NCI-H446 treated with DMSO at 0.1 percent for 48 hours (cell line): ENCODE measurements at regions not wholly inside any gene's neighbourhood (a gene's known extent, or its start where the extent isn't known, plus 50 kb on each side); places are given as distances from the start of the nearest gene placed in this dataset.
"Not testable (repeated sequence)": the region's sequence is repeated elsewhere in the genome, so short reads cannot be mapped to it uniquely, and the experiment has no call there.

Source experiments
- DNase-seq: peaks from one replicate; lab custom pipeline; 2025; lab: John Stamatoyannopoulos, UW

DNA sequence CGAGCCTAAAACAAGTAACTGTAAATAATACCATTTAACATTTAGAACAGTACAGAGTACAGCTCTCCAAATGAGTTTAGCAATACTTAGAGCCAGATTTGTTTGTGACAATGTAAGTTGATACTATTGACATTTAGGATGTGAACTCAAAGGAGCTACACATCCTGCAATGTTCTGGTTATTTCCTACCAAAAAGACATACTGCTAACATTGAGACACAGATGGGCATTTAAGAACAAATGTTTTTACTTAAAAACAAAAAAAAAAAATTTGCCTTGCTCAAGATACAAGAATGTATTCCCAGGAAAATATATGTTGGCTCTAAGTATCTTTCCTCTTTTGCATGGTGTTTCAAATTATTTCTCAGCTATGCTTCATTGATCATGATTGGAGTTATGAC is 1464.8 kb upstream of the PRMT6 start:
- DNase-seq = no peak

DNA sequence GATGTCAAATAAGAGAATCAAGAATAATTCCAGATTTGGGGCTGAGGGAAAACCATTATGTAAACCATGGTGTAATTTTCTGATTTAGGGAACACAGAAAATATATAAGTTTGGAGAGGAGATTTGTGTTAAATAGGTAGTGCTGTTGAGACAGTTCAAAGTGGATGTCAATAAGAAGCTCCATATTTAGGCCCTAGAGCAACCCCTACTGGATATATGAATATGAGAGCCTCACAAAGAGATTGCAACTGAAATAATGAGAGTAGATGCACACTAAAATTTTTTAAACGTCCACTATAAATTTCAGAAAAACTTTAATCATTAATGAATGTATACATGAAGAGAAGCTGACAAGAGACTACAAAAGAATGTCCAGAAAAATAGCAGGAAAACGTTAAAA is 1447.8 kb upstream of the PRMT6 start:
- DNase-seq = peak; percentile 5

DNA sequence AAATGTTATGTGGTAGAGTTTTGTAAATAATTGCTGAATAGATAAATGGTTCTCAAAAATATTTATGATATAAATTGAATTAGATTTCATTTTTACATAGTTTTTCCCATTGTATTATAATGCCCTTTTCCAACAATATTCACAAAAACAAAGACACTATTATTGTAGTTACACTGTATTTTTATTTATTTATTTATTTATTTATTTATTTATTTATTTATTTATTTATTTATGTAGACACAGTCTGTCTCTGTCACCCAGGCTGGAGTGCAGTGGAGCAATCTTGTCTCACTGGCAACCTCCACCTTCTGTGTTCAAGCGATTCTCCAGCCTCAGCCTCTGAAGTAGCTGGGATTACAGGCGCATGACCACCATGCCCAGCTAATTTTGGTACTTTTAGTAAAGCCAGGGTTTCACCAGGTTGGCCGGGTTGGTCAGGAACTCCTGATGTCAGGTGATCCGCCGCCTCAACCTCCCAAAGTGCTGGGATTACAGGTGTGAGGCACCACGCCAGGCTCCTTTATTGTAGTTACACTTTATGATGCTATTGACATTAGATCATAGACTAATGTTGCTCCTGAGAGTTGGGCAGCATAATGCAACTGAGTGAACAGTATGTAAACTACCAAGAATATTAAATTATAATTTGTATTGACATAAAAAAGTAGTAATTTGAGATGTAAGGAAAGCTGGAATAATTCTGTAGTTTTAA is 1430.0 kb upstream of the PRMT6 start:
- DNase-seq = no peak

DNA sequence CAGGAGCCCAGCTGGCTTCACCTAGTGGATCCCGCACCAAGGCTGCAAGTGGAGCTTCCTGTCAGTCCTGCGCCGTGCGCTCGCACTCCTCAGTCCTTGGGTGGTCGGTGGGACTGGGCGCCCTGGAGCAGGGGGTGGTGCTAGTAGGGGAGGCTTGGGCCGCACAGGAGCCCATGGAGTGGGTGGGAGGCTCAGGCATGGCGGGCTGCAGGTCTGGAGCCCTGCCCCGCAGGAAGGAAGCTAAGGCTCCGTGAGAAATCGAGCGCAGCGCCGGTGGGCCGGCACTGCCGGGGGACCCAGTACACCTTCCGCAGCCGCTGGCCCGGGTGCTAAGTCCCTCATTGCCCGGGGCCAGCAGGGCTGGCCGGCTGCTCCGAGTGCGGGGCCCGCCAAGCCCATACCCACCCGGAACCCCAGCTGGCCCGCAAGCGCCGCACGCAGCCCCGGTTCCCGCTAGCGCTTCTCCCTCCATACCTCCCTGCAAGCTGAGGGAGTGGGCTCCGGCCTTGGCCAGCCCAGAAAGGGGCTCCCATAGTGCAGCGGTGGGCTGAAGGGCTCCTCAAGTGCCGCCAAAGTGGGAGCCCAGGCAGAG is 1425.2 kb upstream of the PRMT6 start:
- not testable (repeated sequence) for DNase-seq

DNA sequence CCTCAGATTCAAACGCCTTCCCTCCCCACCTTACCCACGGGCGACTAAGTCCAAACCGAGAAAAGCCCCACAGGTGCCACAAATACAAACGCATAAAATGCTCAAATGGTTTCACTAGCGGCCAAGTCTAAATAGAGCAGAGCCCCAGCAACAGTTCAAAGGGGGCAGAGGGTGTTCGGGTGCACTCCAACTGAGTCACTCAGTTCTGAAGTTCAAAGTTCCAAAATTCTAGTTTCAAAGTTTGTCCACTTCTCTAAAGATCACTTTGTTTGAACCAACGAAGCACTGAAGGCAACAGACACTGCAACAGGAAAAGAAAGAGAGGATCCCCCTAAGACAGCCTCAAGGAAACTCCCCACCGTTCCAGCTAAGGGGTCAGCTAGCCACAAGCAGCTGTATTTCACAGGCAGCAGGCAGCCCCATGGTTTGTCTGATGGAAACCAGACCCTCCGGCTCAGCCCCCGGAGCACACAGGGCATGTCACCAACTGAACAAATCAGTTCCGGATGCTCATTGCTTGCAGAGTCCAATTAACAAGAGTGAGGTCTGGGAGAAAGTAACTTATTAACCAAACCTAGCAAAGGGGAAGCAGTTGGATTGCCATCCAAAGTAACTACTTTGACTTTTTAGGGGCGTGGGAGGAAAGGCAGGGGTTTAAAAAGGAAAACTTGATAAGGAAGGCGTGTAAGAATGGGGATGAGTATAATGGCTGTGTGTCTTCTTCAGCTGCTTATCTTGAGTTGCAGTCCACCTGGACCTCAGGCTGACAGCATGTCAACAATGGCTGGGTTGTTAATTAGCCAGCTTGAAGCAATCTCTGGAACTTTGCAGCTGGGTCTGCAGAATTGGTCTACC is 1423.9 kb upstream of the PRMT6 start:
- DNase-seq = no peak

DNA sequence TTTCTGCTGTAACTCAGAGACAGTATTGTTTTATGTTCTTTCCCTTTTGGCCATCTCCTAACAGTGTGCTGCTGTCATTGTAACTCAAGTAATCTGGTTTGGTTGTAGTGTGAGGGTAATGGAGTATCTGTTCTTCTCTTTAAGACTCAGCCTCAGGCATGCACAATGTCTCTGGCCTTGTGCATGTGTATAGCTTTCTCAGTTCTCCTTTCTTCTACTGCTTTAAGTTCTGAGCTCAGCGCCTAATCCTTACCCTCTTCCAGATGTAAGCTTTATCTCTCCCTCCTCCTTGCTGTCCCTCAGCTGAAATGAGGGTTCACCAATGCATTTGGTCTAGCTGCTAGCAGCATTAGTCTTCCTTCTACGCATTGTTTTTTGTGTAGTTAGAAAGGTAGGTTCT is 1420.4 kb upstream of the PRMT6 start:
- DNase-seq = no peak

DNA sequence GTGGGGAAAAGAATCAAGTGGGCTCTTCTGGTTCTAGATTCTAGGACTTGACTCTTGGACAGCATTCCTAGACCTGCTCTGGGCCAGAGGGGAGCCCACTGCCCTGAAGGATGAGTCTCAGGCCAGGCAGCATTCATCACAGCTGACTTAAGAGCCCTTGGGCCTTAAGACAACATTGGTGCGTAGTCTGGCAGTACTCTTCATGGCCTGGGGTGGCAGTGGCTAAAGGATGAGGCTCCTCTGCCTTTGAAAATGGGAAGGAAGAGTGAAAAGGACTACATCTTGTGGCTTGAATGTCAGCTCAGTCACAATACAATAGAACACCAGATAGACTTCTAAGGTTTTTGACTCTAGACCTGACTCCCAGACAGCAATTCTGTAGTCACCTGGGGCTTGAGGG is 1415.1 kb upstream of the PRMT6 start:
- DNase-seq = no peak

DNA sequence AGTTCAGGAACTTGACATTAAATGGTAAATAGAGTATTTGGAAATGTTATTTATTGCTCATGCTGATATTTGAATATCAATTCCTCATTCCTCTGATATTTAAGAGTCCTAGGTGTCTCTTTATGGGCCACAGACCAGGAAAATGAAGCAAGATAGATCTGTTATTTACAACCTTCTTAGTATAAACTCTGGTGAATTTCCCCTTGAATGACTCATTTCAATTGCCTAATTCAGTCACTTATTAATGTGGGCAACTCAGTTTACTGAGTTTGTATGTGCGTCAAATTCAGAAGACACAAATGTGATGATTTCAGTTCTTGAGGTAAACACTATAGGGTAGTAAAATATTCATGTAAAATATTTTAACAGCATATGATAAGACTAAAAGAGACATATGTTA is 1404.4 kb upstream of the PRMT6 start:
- DNase-seq = no peak

DNA sequence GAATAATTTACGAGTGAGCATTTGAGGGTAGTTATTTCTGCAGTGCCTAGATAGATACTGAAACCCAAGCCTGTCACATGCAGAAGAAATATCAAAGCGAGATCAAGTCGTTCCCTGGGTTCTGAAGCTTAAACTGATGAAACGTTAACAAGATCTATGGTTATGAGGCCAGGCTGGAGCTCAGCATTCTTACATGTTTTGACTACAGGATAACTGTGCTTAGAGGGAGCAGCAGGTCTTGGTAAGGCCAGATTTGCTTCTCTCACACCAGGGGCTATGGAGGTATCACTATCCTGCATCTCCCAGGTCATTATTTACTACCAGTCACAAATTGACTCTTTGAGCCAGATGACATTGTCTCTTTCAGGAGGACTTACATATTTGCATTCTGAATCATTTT is 1401.4 kb upstream of the PRMT6 start:
- DNase-seq = no peak

DNA sequence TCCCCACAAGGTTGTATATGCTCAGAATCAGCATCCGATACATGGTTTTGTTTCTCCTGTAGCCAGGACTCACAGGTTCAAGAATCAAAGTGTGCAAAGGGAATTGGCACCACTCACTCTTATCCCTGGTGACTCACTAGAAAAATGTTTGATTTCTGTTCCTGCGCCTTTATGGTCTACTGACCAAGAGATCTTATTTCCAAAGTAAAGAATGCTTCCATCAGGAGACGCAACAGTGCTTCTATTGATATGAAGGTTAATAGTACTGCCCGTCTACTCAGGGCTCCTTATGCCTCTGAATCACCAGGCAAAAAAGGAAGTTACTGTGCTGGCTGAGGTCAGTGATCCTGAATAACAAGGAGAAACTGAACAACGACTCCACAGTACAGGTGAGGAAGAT is 1392.0 kb upstream of the PRMT6 start:
- DNase-seq = peak; percentile 93

DNA sequence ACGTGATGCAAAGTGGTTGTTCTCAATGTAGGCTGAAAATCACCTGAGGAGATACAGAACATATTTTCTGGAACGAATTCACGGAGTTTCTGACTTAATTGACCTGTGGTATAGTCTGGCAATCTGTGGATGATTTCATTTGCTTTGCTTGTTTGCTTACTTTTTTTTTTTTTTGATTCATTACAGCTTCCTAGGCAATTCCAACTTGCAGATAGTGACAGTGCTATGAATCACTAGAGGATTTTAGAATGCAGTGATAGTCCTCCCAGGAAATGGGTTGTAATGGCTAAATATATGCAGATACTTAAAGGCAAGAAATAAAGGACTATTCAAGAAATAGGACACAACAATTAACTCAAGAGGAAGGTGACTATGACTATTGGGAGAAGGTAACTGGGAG is 1378.1 kb upstream of the PRMT6 start:
- no peak for DNase-seq

DNA sequence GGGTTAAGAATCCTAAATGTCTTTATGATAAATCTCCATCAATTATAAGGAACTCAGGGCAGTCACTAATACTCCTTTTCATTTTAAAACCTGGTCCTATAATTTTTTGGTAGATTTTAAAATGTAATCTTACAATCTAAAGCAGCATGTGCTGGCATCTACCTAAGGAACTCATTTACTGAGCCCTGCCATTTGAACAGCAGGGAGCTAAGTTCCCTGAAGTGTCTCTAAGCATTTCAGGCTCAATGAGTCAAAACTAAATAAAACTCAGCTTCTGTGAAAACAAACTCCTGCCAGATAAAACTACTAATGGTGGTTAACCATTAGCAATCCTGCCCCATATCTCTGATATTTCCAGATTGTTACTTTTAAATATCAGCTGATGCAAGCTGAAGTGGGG is 1371.8 kb upstream of the PRMT6 start:
- DNase-seq = peak; percentile 21

DNA sequence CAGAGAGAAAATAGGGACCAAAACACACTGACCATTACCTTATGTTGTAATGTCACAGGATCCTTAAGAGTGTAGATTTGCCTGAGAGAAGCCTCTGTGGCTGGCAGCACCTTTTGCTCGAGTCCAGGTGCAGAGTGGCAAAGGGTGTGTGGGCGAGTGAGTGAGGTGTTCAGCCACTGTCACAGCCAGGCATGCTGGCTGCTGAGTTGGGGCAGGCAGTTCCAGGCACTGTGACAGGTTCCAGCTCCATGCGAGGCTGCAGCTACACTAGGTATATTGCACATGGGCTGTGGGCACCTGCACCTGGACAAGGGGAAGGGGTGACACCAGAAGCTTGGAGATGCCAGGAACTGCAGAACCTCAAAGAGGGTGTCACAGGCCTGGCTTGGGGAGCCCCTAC is 1370.4 kb upstream of the PRMT6 start:
- no peak for DNase-seq

DNA sequence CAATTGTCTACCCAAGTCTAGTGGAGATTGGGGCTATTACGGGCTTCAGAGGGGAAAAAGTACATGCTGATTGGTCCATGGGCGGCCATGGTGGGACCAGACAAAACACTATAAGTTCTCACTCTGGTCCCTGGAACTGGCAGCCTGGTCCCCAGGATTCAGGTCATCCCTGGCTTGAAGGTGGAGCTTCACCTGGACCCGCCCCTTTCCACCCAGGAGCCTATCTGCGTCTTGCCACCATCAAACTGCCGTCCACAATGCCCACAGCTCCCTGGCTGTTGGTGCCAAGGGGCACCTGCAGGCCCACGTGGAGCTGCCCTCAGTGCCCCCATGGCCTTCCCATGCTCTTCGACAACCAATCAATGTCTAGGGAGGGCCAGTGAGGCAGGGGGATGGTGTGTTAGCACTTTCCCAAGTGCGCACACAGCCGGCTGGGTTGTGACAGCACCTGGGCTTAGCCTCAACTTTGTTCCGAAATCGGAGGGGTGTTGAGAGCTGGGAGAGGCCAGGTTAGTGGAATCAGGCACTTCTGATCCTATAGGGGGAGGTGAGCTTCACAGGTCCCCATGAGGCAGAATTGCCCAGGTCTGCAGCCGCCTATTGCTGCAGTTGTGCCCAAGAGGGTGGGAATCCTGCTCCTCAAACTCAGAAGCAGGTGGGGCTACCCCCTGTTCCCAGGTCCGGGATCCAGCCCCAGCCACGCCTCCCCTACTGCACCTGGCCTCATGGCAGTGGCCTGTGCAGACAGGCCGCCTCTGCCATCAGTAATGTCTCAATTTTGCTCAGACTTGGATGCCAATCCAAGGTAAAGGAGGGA is 1369.4 kb upstream of the PRMT6 start:
- no peak for DNase-seq

DNA sequence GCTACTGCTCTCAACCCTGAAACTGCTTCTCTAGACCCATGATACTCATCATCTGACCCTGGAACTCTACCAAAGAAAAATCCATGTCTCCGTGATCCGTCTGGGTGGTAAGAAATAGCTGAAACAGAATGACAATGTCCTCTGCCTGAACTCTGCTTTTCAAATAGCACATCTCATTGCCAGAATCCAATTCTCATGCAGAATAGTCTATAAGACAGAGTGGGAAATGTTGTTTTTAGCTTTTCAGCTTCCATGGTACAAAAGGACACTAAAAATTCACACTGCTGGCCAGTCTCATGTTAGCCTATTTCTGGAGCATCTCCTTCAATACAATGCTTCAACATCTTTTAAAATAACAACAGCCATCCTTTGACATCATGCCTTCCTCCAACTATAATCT is 1355.8 kb upstream of the PRMT6 start:
- DNase-seq = no peak

DNA sequence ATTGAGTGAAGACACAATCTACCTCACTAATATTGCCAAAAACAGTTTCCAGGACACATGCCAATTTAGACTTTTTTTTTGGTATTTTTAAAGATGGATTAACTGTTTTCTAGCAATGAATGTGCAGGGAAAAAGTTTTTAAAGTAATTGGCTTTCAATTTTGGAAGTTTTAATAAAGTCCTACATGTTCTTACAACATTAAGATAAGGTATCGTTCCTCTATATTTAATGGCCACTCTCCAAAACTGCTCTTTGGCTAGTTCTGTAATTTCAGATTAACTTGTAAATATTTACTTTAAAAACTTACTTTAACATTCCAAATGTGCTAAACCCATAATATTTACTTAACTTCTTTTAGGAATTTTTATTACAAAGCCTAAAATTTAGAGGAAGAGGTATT is 1332.2 kb upstream of the PRMT6 start:
- peak; percentile 79 for DNase-seq

DNA sequence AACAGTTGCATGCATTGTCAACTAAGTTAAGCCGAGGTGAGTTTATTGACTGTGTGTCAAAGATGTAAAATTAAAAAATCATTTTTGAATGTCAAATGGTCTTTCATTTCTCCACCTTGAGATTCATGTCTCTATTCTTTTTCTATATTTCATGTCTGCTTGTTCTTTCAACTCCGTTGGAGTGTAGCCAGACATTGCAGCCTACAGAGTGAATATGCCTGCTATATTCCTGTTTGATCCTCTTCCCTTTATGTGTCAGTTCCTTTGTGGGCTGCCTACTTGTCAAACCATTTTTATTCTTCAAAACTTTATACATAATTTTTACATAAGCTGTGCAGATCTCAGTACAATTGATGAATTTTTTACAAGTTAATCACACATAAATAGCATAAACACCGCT is 1325.8 kb upstream of the PRMT6 start:
- DNase-seq = no peak

DNA sequence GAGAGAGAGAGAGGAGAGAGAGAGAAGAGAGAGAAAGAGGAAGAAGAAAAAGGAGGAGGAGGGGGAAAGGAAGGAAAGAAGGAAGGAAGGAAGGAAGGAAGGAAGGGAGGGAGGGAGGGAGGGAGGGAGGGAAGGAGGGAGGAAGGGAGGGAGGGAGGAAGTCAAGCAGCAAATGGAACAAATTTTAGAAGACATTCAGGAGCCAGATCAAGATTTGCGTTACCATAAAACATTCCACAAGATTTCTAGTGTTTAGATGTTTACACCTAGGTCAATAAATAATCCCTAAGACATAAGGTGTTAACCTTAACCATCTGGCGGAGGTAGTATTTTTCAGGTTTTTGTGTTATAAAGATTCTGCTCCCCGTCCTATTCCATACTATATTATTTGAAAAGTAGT is 1320.1 kb upstream of the PRMT6 start:
- no peak for DNase-seq

DNA sequence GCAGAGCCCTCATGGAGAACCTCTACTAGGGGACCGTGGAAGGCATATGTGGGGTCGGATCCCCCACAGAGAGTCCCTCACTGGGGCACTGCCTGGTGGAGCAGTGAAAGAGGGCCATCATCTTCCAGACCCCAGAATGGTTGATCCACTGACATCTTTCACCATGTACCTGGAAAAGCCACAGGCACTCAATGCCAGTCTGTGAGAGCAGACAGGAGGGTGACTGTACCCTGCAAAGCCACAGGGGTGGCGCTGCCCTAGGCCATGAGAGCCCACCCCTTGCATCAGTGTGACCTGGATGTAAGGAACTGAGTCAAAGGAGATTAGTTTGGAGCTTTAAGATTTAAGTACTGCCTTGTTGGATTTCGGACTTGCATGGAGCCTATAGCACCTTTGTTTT is 1276.7 kb upstream of the PRMT6 start:
- no peak for DNase-seq

DNA sequence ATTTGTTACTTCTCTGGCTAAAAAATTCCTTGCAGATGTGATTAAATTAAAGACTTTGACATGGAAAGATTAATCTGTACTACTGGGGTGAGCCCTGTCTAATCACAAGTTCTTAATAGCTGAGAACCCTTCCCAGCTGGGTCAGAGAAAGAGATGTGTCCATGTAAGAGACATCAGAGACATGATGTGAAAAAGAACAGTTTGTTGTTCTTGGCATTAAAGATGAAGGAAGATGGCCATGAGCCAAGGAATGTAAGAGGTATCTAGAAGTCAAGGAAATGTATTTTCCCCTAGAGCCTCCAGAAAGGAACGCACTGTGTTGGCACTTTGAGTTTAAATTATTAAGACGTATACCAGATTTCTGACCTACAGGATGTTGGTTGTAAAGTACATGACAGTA is 1271.5 kb upstream of the PRMT6 start:
- peak; percentile 24 for DNase-seq

DNA sequence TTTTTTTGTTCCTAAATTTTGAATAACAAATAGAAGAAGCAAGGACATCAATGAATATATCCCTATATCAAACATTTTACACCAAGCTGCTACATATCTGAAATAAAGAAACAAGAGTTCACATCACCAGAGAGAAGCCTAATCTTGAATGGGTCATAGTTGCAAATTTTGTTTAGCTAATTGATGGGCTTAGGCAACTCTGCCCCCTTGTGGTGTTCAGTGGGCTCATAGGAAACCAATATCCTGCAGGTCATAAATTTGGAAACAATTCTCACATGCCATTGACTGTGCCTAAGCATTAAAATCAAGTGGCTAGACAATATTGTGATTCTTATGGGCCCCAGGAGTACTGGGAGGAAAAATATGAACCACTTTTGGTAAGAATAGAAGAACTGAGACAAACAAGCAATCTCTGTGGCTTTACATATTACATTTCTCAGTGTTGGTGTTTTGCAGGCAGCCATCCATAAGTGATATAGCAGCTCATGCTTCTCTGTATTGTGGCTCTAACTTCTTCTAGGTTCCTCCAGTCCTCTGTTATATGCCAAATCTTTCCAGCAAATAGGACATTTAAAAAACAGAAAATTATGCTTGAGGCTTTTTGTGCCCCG is 1262.8 kb upstream of the PRMT6 start:
- peak; percentile 60 for DNase-seq

DNA sequence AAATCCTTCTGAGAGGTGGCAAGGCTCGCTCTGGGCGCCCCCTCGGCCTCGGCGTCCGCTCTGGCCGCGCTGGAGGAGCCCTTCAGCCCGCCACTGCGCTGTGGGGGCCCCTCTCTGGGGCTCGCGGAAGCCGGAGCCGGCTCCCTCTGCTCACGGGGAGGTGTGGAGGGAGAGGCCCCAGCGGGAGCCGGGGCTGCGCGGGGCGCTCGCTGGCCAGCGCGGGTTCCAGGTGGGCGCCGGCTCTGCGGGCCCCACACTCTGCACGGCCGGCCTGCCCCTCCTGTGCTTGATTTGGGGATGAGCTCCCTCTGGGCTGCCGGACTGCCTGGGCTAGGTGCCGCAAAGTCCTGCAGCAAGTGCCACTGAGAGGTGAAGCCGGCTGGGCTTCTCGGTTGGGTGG is 1260.7 kb upstream of the PRMT6 start:
- no peak for DNase-seq
